GM19043 (cell line): ENCODE measurements at regions not wholly inside any gene's neighbourhood (a gene's known extent, or its start where the extent isn't known, plus 50 kb on each side); places are given as distances from the start of the nearest gene placed in this dataset.

Experiments used
- ATAC-seq: cut with Tn5 transposase; IDR thresholded peaks from one replicate; pipeline ENCODE4 v1.9.1; 2021; ENCODE audit warnings: low read depth; ENCODE audit not compliant: unreplicated experiment

GRCh38 chr19:31906111-31906871, 439.1 kb upstream of the ZNF507 start:
- no peak for ATAC-seq

DNA sequence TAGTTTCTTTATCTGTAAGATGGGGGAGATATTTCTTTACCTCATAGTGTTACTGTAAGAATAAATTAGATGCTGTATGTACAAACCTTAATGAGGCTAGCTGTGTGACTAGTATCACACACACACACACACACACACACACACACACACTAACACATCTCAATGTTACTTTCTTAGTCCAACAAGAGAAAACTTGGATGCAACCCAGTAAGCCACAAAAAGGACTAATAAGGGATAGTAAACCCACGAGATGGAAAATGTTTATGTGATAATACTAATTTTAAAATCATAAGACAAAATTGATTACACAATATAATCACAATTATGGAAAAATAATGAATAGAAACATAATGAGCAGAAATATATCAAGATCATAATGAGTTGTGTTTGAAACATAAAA, 437.7 kb upstream of the ZNF507 start:
- ATAC-seq, result no peak

- no peak for ATAC-seq
Measured at GRCh38 chr19:31908080-31908479, 437.3 kb upstream of the ZNF507 start.

- no peak for ATAC-seq
Measured at GRCh38 chr19:31908496-31909225, 436.7 kb upstream of the ZNF507 start.

DNA sequence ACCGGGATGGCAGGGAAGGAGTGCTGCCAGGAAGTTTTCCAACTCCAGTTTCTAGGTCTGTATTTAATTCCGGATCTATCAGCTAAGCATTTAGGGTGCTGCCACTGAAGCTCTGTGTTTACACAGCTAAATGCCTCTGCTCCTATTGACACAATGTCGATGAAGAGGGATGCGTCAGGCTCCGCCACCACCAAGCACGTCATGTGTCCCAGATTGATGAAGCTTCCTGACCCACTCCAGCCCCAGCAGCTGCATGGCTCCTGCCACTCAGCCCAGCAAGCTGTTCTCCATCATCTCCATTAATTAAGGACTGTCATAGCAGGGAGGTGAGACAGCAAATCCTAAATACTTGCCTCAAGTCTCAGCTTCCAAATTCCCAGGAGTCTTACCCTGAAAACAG, 435.2 kb upstream of the ZNF507 start:
- no peak for ATAC-seq

GRCh38 chr19:31911577-31911976, 433.8 kb upstream of the ZNF507 start:
- no peak for ATAC-seq

DNA sequence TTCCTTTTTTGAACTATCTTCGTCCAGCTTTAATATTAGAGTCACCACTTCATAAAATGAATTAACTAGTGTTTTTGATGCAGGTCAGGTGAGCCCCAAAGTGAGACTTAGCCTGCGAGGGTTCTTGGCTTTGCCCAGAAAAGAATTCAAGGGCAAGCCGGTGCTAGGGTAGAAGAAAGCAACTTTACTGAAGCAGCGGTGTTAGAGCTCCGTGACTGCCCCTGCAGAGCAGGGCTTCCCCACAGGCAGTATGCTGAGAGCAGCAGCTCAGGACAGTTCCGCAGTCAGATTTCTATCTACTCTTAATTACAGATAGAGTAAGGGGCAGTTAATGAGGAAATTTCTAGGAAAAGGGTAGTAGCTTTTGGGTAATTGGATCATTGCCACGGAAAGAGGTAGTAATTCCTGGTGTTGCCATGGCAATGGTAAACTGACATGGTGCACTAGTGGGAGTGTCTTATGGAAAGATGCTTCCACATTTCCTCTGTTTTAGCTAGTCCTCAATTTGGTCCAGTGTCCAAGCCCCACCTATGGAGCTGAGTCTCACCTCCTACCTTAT, 432.2 kb upstream of the ZNF507 start:
- no peak for ATAC-seq

- ATAC-seq, result no peak
Measured at GRCh38 chr19:31930401-31930800, 415.0 kb upstream of the ZNF507 start.

- no peak for ATAC-seq
Measured at GRCh38 chr19:31937983-31938382, 407.4 kb upstream of the ZNF507 start.

DNA sequence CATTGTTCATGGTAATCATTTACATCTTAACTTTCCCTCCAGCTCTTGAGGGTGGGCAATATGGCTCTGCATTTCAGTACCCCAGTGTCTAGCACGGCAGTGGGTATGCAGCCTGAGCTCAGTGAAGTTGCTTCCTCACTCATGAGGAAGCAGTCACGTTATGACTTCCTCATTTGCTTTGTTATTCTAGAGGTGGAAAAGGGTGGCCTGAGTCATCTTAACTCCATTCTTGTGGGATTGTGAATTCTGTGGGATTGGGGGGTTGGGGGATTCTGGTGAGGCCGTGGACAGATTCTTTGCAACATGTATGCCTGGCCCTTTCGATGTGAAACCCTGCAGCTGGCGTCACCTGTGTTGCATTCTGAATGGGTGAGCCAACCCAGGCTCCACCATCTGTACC, 406.7 kb upstream of the ZNF507 start:
- no peak for ATAC-seq

DNA sequence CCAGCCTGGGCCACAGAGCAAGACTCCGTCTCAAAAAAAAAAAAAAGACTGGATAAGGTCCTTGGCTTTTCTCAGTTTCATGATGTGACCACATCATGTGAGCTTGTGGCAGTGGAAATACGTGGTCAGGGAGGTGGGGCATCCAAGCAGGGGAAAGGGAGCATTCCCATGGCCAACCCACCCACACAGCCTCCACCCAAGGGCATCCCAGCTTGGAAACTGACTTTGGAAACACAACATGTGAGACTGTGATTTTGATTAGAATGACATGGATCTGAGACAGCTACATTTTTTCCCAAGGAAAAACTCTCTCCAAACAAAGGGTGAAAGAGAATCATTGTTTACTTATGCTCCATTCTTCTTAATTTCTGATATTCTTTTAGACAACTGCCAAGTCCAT, 405.0 kb upstream of the ZNF507 start:
- no peak for ATAC-seq

DNA sequence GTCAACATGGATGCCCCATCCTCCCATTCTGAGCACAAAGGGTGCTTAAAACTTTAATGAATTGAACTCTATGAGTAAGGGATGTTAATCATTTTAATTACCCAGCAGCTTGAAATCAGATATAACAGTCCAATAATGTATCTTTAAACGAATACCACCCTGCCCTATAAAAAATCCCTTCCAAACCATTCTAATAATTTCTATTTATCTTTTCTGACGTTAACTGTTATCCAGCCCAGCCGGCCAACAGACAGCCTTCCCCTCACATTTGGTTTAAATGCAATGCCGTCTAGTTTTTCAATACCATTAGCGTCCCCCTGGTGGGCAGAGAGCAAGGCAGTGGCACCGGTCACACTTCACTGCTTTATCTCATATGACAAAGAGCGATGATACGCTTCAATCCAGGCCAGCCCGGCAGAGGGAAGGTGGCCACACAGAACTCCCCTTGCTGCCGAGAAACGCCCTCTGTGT, 402.2 kb upstream of the ZNF507 start:
- ATAC-seq, result no peak

GRCh38 chr19:31943778-31944177, 401.6 kb upstream of the ZNF507 start:
- no peak for ATAC-seq

- no peak for ATAC-seq
Measured at GRCh38 chr19:31944326-31944725, 401.1 kb upstream of the ZNF507 start.

DNA sequence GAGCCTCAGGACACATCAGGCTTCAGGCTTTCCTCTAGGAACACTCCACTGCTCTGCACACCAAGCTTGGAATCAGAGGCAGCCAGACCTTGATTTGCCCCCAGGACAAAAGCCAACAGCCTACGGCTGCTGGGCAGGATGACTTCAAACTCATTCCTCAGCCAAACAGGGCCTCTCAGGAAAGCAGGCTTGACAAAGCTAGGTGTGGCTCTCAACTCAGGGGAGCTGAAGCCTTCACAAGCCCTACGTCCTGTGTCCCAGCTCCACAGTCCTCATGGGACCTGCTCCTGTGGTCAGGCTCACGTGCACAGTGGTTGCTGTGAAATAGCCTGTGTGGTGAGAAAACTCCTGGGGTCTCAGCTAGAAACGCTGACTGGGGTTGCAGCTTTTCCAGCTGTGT, 398.9 kb upstream of the ZNF507 start:
- no peak for ATAC-seq

DNA sequence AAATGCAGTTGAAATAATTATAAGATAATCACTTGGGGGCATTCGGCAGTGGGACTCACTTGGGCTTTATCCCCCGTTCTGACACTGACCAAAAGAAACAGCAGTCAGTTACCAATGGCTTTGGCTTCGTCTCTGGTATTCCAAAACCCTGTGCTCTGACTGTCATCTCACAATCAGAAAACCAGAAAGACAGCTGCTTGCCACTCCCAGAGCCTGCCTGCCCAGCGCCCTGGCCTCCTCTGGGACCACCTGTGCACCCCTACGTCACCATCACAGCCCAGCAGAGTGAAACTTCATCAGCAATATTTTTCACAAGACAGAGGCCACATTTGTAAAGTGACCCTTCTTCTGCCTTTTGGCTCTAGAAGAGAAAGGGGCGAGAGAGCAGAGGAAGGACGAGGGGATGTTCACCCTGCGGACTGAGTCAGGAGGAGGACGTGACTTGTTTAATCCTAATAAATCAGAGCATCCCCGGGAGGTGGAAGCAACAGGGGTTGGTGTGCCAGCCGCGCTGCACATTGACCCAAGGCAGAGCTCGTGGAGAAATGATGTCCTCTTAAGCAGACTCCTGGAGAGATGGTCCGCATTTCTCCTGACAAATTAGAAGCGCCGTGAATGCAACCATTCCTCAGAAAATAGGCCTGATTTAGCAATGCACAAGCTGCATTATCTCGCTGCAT, 397.8 kb upstream of the ZNF507 start:
- no peak for ATAC-seq

DNA sequence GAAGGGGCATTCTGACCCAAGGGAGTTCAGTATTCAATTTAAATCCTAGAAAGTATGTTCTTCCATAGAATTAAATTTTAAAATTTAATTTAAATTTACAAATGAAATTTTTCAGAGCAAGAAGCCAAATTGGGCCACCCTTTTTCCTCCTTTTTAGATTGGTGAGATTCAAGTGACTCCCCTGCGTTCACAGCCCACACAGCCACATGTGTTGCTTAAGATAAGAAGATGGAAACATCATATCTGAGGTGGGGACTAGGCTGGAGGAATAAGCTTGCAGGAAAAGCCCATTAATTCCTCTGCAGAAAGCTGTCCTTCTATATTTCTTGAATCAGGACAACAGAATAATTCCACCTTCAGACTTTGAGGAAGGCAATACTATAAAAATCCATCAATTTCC, 392.7 kb upstream of the ZNF507 start:
- ATAC-seq, result no peak

DNA sequence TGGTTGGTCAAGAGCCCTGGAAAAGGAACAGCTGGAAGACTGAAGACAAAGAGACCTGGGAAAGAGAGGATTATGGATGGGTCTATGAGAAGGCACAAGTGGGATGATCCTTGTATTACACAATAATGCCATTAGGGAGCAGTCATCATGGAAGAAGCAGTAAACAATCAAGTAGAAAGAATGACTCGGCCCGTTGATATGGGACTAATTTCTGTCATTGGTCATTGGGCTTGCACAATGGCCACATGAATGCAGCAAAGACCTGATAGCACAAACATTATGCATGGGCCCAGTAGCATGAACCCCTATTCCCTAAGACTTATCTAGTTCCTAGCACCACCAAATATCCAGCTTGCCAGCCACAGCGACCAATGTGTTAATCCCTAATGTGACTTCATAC, 390.3 kb upstream of the ZNF507 start:
- no peak for ATAC-seq

DNA sequence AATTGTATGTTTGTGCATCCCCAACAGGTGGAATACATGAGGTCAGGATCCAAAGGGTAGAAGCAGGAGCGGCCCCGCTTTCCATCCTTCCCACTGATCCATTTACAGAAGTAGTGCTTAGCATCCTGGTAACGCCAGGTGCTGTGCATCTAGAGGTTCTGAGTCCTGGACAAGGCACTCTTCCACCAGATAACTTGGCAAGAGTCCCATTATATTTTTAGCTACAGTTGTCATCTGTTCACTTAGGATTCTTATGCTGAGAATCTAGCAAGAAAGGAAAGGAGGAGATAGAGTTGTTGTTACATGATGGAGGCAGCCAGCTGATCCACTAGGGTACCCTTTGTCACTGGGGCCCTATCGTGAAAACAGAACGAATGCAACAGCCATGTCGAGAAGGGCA, 389.5 kb upstream of the ZNF507 start:
- no peak for ATAC-seq

- no peak for ATAC-seq
Measured at GRCh38 chr19:31956771-31957392, 388.5 kb upstream of the ZNF507 start.

GRCh38 chr19:31957711-31958110, 387.7 kb upstream of the ZNF507 start:
- ATAC-seq, result no peak
